NCI-H146 treated with DMSO at 0.1 percent for 48 hours (cell line): ENCODE measurements at regions not wholly inside any gene's neighbourhood (a gene's known extent, or its start where the extent isn't known, plus 50 kb on each side); places are given as distances from the start of the nearest gene placed in this dataset.

Experiments used
- DNase-seq: peaks from one replicate; lab custom pipeline; 2025; ENCODE audit not compliant: unreplicated experiment; lab: John Stamatoyannopoulos, UW

DNA sequence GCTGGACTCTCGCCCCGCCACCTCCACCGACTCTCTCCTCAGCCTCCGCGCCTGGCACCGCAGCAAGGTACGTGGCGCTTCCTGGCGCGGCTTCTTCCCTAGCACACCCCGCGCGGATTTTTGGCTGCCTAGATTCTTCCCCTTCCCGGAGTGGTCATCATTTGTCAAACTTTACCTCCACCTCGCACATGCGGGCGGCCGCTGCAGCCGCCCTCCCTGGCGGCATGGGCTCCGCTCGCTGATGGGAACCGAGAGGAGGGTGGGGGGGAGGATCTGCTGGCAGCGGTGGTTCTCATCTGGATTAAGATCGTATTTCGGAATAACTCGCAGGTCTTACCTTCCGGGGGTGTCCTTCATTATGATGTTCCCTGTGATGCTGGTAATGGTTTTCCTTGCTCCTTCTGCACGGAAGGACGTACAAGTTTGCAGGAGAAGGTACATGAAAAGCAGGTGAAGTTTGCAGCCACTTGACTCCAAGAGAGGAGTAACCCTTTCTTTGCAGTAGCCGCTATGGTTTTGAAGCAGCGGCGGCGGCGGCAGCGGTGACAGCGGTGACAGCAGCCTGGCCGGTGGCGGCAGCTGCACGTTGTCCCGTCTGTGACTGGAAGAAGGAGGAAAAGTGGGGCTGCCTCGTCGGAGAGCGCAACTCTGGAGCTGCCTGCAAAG lies 2183.9 kb upstream of the TENM3 start:
- DNase-seq, result peak; percentile 15

DNA sequence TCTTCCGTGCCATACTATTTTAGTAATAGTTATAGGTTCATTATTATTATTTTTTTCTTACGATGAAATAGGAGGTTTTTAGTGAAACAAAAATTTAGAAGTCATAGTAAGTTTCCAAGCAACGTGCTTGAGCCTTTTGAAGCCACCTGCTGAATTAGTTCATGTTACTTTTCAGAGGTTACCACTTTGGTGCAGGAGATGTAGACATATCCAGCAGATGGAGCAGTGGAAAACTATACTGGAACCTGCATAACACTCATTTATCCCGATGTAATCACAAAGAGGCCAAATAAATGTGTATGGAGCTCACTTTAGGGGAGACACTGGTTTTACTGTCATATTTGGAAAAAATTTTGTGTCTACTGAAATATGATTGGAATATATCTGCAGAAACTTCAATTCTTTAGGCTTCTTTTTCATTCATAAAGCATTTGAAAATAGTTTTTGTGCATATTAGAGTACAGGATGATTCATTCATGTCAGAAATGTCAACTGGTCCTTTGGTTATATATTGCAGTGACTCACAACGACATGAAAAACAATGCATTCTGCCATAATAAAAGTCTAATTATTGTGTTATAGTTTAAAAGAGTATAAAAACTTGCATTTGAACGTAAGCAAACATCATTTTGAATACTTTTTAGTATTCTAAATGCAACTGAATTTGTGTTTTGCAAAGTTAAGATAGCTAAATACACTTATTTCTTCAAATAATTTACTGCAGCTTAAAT lies 2182.9 kb upstream of the TENM3 start:
- peak; percentile 21 for DNase-seq

DNA sequence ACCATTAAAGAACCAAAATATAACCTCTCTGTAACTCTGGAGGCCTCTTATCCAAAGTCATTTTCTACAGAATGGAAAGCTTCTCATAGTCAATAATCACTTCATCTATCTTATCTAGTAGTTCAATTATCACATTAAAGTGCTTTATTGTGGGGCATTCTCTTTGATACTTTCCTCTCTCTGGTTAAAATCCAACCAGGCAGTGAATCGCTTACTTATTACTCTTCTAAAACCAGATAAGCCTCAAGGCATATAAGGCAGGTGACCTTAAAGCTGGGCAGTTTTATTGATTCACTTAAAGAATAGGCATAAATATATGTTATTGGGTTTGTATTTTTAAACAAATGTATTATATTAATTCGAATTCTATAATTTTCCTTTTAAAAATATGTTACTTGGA lies 2162.1 kb upstream of the TENM3 start:
- peak; percentile 19 for DNase-seq

DNA sequence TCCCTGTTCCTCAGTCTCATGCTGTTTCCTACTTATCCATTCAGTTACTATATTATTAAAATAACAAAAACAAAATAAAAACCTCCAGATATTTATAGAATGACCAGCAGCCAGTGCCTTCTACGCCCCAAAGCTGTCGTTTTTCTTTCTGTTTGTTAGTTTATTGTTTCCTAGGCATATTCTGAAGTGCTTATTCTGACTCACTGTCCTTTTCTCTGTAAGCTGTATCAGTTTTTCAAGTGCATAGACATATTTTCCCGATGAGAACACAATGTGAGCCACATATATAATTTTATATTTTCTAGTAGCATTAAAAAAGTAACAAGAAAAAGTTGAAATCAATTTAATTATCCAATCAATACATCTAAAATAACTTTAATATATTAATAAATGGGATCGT lies 2158.6 kb upstream of the TENM3 start:
- no peak for DNase-seq

DNA sequence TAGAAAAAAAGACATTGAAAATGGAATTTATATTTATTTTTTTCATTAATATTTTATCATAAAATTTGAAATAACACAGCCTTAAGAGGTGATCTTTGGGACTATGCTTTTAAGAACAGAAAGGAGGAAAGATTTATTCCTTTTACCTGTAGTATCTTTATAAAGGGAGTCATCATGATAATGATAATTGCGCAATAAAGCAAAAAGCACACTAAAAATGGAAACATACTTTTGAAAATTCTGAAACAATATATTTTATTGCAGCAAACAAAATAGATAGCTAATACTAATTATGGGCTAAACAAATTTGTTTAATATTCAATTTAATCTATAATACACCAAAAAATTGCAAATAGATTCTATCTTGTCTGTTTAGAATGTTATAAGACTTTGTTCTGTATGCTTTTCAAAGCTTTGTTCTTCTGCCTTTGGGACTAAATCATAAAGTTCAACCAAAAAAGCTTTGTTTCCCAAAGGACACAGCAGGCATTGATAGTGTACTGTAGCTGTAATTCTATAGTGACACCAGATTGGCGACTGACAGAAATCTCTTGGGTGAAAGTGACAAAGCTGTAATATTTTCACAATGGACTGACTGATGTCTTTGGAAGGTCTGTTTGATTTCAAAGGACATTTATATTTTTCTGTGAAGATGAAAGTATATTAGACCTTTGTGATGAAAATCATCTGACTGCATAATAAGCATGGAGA lies 2156.6 kb upstream of the TENM3 start:
- no peak for DNase-seq

DNA sequence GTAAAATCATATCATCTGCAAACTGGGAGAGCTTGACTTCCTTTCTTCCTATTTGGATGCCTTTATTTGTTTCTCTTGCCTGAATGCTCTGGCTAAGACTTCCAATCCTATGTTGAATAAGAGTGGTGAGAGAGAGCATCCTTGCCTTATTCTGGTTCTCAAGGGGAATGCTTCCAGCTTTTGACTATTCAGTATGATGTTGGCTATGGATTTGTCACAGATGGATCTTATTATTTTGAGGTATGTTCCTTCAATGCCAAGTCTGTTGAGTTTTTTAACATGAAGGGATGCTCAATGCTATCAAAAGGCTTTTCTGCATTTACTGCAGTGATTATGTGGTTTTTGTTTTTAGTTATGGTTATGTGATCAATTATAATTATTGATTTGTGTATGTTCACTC lies 2144.6 kb upstream of the TENM3 start:
- DNase-seq, result no peak

DNA sequence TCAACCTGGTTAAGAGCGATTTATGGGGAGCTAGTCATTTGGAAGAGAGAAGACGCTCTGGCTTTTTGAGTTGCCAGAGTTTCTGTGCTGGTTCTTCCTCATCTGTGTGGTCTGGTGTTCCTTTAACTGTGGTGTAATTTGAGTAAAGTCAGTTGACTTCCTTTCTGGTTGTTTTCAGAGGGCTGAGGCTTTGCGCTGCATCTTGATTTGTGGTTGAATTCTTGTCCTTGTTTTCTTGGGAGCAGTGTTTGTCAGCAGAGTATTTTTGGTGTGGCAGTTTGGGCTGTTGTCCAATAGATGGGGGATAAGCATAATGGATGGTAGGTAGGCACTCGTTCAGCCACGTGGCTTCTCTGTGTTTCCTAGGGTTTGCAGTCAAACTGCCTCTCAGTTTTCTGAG lies 2143.2 kb upstream of the TENM3 start:
- no peak for DNase-seq

DNA sequence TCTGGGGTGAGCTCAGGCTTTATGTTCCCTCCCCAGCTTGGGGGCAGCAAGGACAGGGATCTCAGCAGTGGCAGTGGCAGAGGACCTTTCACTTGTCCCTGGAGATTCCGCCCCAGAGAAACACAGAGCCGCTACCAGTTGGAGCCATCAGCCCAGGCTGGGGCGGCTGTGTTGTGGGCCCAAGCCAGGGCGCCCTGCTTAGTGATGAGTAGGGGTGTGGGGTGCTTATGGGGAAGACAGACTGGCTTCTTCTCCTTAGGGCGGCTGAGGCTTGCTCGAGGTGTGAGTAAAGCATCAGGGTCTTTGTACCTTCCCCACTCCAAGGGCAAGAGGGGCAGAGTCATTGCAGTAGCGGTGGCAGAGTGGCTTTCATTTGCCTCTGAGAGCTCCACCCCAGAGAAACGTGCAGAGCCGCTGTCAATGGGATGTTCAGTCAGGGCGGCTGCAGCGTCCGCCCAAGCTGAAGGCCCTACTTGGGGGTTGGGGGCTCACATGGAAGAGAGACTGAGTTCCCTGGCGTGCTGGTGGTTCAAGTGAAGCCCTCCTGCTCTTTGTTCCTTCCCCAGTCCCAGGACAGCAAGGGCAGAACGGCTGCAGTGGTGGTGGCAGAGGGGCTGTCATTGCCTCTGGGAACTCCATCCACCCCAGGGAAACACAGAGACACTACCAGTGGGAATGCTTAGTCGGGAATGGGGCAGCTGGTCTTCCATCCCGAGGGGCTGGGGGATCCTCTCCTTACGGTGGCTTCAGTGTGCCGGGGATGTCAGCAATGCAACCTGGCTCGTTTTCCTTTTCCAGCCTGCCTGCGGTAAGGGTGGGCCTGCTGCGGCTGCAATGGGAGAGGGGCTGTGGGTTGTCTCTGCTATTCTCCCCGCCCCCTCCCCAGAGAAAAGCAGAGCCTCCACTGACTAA lies 2142.5 kb upstream of the TENM3 start:
- DNase-seq, result no peak

DNA sequence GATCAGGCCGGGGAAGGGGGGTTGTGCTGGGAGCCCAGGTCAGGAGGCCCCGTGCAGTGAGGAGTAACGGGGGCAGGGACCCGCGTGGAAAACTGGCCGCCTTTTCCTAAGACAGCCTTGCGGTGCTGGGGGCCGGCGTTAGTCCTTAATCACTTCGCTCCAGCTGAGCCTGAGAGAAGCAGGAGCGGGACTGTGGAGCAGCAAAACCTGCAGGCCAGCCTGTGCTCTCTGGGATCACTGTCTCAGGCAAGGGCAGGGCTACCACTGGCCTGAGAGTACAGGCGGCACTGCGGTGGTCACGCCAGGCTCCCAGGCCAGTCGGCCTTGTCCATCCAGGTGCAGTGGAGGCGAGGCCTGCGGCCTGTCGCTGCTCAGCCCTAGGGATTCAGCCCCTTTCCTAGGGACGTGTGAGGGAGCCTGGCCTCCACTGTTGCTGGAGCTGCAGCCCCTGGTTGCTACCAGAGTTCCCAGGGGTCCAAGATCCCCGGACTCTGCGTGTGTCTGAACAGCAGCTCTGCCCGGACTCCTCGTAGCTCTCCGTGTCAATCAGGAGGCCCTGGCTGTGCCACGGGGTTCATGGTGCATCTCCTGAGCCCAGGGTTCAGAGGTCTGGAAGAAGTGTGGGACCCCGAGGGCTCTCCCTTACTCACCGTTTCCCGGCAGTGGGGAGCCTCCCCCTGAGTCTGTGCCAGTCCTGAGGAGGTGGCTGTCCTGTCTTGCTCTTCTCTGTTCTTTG lies 2141.7 kb upstream of the TENM3 start:
- DNase-seq, result no peak

DNA sequence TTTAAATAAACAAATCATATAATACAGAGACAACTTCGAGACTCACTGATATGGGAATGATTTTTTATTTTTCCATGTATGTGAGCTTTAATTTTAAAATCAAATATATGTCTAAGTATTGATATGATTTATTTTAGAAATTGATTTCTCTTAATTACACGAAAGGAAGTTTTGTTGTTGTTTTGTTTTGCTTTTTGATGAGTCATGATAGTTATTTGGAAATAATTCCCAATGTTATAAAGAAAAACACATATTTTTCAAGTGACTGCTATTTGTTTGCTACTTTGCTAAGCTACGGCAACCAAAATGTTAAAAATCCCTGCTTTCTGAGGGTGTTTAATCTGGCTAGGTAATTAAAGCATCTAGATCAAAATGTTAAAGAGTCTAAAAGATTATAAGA lies 2139.4 kb upstream of the TENM3 start:
- no peak for DNase-seq

DNA sequence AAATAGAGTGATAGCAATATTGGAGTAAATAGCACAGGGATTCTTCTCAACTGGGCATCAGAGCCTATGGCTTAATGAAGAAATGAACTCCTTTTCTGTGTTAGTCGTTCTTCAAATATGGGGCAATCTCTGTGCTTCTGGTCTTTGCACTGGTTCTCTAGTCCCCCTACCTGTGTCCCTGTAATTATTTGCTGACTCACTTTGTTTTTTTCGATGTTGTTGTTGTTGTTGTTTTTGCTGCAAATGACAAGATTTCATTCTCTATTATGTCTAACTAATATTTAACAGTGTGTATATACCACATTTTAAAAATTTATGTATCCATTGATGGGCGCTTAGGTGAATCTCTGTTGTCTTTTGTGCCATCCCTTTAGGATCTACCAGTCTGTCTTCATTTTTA lies 2137.8 kb upstream of the TENM3 start:
- DNase-seq, result no peak

DNA sequence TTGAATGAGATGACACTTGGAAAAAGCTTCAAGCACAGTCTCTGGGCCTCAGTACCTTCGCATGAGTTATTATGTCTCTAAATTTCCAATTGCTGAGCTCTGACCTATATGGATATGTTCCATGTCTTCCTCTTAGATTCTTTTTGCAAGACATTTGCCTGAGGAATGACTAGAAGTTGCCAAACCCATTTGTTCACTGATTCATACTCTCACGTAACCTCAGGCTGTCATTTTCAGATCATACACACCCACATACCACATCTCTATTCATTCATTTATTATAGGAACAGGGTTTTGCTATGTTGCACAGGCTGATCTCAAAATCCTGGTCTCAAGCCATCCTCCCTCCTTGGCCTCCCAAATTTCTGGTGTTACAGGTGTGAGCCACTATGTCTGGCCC lies 2137.1 kb upstream of the TENM3 start:
- DNase-seq, result no peak

DNA sequence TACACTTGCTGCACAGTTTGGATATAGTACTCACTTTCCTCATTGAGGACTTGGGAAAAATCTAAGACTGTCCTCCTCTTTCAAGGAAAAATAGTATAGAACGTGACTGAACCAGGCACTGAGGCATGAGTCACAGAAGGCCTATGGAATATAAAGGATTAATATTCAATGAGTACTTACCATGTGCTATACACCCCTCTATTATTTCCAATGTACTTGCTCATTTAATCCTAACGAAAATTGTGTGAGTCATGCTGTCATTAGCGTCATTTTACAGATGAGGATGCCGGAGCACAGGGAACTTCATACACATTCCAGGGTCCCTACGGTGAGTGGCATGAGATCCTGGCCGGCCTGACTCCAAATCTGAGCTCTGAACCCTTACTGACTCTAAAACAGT lies 2136.2 kb upstream of the TENM3 start:
- no peak for DNase-seq

DNA sequence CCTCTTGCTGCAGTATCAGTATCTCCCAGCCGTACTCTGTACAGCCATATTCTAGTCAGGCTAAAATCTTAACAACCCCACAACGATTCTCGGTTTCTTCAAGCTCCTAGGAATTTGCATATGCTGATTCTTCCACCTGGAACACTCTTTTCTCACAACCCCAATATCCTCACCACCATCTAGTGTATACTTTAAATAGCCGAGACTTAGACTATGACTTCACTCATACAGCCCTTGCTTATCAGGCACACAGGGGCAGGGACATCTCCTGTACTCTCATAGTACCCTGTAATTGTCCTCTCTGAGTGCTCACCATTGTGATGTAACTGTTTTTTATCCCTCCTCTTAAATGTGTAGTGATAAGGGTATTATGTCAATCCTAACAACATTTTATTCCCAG lies 2126.4 kb upstream of the TENM3 start:
- no peak for DNase-seq

DNA sequence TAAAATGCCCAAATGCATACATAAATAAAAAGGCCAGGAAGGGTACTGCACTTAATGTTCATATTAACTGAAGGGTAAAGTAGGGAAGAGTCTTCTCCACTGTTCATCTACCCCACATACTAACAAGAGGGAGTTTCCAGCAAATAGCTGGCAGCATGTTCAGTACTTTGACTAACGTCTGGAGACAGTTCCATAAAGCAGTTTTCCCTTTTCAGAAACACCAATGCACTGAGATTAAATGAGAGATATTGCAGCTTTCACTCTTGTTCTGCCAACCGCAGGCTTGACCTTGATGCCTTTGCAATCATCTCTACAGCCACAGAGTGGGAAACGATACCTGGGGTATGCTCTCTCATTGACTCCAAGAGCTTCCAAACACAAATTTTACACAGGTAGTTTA lies 2123.1 kb upstream of the TENM3 start:
- no peak for DNase-seq

DNA sequence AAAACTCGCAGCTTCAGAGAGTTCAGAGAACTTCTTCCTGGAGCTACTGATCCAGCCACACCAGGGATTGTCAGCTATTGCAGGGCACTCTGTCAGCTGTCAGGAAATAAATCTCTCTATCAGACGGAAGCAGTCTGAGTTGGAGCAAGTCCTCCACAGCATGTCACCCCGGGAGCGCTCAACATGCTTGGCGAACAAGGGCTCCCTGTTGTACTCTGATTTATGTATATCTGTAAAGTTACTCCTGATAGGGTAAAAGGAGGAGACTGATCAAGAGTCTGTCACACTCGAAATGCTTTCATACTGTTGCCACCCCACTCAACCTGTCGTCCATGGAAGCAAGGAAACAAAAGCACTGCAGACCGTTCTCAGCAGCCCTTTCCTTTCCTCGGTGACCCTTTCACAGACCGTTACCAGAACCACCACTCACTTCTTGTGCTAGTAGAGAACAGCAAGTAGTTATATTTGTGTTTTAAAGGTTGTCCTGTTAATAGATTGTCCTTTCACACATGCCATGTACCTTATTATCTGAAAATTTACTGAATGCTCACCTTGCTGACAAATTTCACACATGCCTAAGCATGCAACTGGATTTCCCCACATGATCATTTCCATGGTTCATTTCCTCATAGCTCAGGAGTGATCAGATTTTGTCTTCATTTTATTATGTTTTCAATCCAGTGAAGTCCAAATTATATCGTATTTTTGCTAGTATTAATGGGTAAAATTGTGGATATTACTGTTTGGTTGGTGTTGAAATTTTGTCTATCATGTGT lies 2108.9 kb upstream of the TENM3 start:
- no peak for DNase-seq

DNA sequence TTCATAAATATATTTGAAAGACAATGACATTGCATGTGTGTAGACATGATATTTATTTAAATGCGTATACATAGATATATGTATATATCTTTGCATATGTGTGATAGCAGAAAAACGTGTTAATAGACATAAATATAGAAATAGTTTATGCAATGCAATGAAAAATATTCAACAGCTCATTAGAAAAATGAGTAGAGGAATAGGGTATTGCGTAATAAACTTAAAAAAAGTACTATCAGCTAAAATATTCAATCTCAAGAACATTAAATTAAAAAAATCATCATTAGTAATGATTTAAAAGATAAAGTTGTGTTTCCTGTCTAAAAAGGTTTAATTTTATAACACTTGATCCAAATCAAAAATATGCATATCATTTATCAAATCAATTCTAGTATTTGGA lies 2101.5 kb upstream of the TENM3 start:
- DNase-seq, result no peak

DNA sequence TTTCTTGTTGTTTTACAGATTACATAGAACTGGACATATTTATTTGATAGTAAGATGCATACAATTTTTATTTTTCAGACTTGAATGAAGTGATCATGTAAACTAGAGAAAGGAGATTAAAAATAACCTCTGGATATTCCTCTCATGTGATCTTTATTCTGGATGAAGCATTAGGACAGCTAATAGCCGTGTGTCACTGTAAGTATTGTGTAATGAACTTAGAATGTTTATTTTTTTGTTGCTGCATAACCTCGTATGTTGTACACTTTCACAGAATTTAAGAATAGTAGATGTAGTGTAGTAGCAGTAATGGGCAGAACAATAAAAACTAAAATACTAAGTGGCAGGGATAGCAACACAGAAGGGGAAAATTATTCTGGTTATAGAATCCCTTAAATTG lies 2094.5 kb upstream of the TENM3 start:
- no peak for DNase-seq

DNA sequence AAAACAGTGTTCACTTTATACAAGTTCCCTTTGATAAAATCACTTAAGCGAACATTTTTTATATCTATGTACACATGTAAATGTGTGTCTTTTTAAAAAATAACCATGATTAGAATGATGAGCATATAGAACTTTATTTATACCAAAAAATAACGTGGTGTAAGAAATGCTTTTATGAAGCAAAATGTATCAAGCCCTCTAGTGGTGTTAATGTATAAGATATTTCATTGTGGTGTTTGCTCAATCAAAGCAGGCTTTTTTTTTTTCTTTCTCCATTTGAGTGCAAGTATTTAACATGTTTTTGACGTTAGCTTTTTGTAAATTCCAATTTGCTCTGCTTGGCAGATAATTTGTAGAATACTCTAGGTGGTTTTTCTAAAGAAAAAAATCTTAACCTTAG lies 2092.4 kb upstream of the TENM3 start:
- no peak for DNase-seq

DNA sequence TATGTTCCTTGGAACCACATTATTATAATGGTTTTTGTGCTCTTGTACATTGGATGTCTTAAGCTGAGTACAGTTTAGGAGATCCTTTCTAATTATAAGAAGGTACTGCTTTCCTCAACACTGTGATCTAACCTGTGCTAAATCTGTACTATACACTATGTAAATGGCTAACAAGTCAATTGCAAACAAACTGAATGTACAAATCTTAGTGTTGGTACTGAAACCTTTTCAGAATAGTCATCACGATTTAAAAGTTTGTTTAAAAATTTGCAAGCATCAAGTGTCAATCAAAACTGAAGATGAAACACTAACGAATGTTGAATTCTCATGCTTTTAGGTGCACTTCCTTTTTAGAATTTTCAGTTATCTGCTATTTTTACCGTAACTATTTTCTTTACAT lies 2090.4 kb upstream of the TENM3 start:
- DNase-seq, result no peak
